GM12865 (cell line): ENCODE measurements at regions not wholly inside any gene's neighbourhood (a gene's known extent, or its start where the extent isn't known, plus 50 kb on each side); places are given as distances from the start of the nearest gene placed in this dataset.
"Not testable (repeated sequence)": the region's sequence is repeated elsewhere in the genome, so short reads cannot be mapped to it uniquely, and the experiment has no call there.

Source experiments
- DNase-seq: peaks from one replicate; pipeline ENCODE4 v3.0.0; 2010; ENCODE audit warnings: low read depth
- H3K4me3 ChIP-seq: 2 replicates; pipeline ENCODE4 v1.5.1; 2011; ENCODE audit warnings: mild to moderate bottlenecking, low read depth, low read length, control low read depth
- TF ChIP-seq, protein P1 (sequence below): IDR thresholded peaks from 2 replicates; pipeline ENCODE4 v1.5.1; 2011; ENCODE audit warnings: low read length, control low read depth, low read depth, inconsistent platforms; ENCODE audit not compliant: insufficient read depth; ENCODE audit errors: missing control alignments

DNA sequence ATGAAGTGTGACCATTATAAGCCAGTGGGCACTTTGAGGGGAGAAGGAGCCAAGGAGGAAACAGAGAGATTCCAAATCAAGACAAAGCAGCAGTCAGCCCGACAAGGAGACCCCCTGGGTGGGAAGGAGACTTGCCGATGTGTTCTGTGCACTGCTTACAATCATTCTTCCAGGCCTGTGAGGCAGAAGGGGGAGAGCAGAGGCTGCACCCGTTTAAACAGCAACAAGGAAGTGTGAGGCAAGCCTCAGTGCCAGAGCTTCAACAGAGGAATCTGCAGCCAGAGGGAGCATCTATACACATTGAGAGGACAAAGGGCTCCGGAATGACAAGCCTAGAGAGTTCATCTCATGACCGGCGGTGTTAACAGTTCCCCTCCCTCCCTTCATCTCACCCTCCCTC lies 121.1 kb downstream of the NXPE2 start:
- TF ChIP-seq, protein P1, sequence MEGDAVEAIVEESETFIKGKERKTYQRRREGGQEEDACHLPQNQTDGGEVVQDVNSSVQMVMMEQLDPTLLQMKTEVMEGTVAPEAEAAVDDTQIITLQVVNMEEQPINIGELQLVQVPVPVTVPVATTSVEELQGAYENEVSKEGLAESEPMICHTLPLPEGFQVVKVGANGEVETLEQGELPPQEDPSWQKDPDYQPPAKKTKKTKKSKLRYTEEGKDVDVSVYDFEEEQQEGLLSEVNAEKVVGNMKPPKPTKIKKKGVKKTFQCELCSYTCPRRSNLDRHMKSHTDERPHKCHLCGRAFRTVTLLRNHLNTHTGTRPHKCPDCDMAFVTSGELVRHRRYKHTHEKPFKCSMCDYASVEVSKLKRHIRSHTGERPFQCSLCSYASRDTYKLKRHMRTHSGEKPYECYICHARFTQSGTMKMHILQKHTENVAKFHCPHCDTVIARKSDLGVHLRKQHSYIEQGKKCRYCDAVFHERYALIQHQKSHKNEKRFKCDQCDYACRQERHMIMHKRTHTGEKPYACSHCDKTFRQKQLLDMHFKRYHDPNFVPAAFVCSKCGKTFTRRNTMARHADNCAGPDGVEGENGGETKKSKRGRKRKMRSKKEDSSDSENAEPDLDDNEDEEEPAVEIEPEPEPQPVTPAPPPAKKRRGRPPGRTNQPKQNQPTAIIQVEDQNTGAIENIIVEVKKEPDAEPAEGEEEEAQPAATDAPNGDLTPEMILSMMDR = no peak
- no peak overlapping the region for H3K4me3 ChIP-seq
- DNase-seq = no peak

DNA sequence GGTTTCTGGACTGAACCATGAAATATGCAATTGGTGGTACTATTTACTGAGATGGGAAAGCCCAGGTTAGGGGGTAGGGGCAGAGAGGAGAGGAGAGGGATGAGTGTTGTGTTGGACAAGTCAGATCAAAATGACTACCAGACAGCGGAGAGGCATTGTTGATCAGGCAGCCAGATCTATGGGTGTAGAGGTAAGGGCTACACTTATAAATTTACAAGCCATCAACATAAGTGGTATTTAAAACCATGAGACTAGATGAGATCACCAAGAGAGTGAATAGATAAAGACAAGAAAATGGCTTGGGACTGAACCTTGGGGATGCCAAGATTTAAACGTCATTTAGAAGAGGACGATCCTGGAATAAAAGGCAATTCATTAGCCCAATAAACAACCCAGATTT lies 123.4 kb downstream of the NXPE2 start:
- no peak overlapping the region for H3K4me3 ChIP-seq
- DNase-seq = no peak
- TF ChIP-seq, protein P1 = no peak

DNA sequence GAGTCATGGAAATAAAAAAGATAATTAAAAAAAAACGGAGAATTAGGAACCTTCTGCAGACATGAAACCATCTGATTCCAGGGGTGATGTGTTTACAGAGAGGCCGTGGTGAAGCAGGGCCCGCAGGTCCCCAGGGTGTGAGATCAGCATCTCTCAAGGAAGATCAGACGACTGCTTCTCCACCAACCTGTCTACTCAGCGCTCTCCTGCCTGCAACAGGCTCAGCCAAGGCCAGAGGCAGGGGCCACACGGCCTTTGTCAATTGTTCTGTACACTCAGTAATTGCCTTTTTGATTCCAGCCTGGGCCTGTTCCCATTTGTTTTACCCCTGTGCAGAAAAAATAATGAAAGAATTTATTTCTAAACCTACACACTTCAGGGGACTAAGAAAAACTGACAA lies 124.6 kb downstream of the NXPE2 start:
- TF ChIP-seq, protein P1 = no peak

DNA sequence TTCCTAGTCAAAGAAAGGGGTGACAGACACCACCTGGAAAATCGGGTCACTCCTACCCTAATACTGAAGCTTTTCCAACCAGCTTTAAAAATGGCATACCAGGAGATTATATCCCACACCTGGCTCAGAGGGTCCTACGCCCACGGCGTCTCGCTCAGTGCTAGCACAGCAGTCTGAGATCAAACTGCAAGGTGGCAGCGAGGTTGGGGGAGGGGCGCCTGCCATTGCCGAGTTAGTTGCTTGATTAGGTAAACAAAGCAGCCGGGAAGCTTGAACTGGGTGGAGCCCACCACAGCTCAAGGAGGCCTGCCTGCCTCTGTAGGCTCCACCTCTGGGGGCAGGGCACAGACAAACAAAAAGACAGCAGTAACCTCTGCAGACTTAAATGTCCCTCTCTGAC lies 127.1 kb downstream of the NXPE2 start:
- DNase-seq, H3K4me3 ChIP-seq: not testable (repeated sequence)

More for the DNA sequence above, 124.6 kb downstream of the NXPE2 start:
- no peak overlapping the region for H3K4me3 ChIP-seq
- DNase-seq = no peak

DNA sequence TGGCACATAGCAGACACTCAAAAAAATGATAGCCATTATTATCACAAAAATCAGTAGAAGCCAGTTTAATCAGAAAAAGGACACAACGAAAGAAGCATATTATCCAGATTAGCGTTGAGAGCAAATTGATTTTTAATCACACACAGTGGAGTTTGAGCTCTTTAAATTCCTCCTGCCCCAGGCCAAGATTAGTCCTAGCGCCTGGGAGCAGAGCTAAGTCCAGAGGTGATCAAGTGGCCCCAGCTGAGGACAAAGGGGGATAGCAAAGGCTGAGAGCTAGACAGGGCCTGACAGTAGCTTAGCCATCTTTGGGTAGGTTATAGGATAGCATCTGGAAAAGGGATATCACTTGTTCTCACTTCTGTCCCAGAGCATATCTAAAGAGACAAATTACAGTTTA lies 133.6 kb downstream of the NXPE2 start:
- H3K4me3 ChIP-seq = no peak overlapping the region
- DNase-seq = no peak
- TF ChIP-seq, protein P1 = no peak

DNA sequence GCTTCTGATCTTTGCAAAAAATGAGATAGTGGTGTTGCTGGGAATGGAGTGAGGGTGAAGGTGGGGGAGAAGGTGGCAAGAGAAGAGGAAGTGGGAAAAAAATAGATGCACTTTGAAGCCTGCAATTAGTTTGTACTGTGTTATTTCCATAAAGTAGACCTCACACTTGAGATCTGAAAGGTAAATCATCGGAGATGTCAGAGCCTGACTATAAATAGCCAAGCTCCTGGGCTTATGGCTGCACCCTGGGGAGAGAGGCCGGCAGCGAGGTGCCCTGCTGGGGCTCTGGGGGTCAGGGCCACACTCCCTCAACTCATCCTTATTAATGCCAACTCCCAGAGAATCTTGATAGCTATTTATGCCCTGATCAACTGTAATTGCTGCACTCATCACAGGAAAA lies 134.4 kb downstream of the NXPE2 start:
- H3K4me3 ChIP-seq = no peak overlapping the region
- TF ChIP-seq, protein P1 = no peak
- DNase-seq = no peak

DNA sequence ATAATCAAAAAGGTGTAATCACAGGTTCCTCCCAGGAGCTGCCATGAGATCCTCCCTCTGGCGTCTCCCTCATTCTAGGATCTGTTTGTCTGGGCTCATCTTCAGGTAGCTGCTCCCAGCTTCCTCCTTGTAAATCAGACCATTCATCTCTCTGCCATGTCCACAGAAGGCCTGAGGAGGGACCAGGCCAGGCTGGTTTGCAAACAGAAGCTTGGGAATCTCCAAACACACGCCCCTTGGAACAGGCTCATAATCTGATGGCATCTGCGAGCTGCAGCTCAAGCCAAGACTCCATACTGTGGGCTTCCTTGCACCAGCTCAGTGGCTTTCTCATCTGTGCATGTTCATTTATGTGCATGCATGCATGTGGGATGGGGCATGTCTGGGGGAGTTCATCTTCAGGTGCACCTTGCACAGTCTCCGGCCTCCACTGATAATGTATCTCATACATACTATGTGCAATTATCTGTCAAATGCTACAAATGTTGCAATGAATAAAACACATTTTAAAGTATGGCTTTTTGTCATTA lies 134.9 kb downstream of the NXPE2 start:
- no peak for DNase-seq
- TF ChIP-seq, protein P1 = no peak
- no peak overlapping the region for H3K4me3 ChIP-seq

DNA sequence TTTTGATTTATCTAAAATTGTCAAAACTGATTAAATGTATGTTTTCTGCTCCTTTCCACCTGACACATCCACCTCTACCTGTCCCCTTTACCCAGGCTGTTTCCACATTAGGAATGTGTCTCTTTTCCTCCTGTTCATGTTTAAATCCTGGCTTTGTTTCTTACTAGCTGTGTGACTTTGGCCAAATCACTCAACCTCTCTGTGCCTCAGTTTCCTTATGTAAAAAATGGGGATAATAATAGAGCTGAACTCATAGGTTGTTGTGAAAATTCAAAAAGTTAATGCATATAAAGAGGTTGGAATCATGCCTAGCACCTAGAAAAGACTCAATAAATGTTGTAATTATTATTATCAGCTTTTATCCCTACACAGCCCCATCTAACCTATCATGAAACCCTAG lies 136.8 kb downstream of the NXPE2 start:
- TF ChIP-seq, protein P1 = no peak
- DNase-seq = no peak
- no peak overlapping the region for H3K4me3 ChIP-seq
